Right cardiac atrium (tissue), 5 donors: ENCODE measurements at regions not wholly inside any gene's neighbourhood (a gene's known extent, or its start where the extent isn't known, plus 50 kb on each side); places are given as distances from the start of the nearest gene placed in this dataset.

Experiments used
- ATAC-seq, 2 donors: fragments of 200-7000 bp; cut with Tn5 transposase; one replicate each; pipeline versions ENCODE4 v1.8.0 to v1.9.1; 2020; ENCODE audit warnings: moderate library complexity in 2 of 2, mild to moderate bottlenecking in 1 of 2
- DNase-seq, 3 donors: peaks; one replicate each; pipeline ENCODE4 v3.0.0-alpha.2; 2020
- H3K27ac ChIP-seq: one replicate; pipeline ENCODE4 v1.5.1; 2013; ENCODE audit warnings: mild to moderate bottlenecking, low read length, control low read depth, moderate library complexity
- H3K27me3 ChIP-seq: one replicate; pipeline ENCODE4 v1.6.1; 2013; ENCODE audit not compliant: control insufficient read depth, insufficient read depth
- H3K4me1 ChIP-seq: one replicate; pipeline ENCODE4 v1.6.1; 2013; ENCODE audit warnings: low read length; ENCODE audit not compliant: control insufficient read depth, insufficient read depth
- H3K4me3 ChIP-seq: one replicate; pipeline ENCODE4 v1.5.1; 2013; ENCODE audit warnings: low read length, control low read depth
- H3K9me3 ChIP-seq: one replicate; pipeline ENCODE4 v1.6.1; 2013; ENCODE audit warnings: low read length; ENCODE audit not compliant: control insufficient read depth
- WGBS: extraction: QIAGEN DNeasy Blood & Tissue Kit; methylation state at CpG from one replicate; pipeline ENCODE4 v1.1.7; 2013; 5-methylcytosine and 5-hydroxymethylcytosine counted together
- intact Hi-C, 4 donors: fragments of 100-400 bp; cut with DNase I; formaldehyde crosslinking; loops; one replicate each; pipeline versions ENCODE4 v1.11.0 to v1.14.0; 2022 to 2023
- donor health status: healthy with polysubstance abuse.
- donor health status: DM: no; HTN: yes; CAD: no.
- donor health status: DM: no; HTN: no; CAD: no.
- donor health status: DM: no; HTN: yes; CAD: no; lungs with severe emphysema.
- donor health status: DM: yes; HTN: yes; CAD: no.

DNA sequence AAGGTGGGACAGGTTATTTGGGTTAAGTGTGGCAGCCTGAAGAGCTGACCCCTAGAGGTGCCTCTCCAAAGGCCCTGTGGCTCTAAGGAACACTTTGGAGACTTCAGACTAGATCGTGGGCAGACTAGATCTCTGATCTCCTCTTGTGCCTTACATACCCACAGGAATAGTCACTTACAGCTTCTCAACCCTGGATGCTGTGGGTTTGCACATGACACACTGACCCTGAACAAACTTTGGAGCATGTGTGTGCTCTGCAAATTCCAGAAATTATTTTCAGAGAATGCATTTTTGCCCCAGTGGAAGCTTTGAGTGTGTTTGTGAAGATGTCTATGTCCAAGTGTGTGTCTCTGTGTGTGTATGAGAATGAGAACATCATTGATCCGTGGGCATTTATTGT is 119.6 kb downstream of the EMX2 start:
- Histone ChIP-seq H3K27me3 (no peaks in the 10 kb centered on the region), H3K4me3 (no peak overlapping the region), H3K9me3 (no peaks in the 10 kb centered on the region), H3K4me1 (no peaks in the 10 kb centered on the region), H3K27ac (no peak overlapping the region)
- intact Hi-C loops: no loop called here
- WGBS: 73% methylated on average over 2 of the region's 2 CpGs
- ATAC-seq (no peak), DNase-seq (no peak)

DNA sequence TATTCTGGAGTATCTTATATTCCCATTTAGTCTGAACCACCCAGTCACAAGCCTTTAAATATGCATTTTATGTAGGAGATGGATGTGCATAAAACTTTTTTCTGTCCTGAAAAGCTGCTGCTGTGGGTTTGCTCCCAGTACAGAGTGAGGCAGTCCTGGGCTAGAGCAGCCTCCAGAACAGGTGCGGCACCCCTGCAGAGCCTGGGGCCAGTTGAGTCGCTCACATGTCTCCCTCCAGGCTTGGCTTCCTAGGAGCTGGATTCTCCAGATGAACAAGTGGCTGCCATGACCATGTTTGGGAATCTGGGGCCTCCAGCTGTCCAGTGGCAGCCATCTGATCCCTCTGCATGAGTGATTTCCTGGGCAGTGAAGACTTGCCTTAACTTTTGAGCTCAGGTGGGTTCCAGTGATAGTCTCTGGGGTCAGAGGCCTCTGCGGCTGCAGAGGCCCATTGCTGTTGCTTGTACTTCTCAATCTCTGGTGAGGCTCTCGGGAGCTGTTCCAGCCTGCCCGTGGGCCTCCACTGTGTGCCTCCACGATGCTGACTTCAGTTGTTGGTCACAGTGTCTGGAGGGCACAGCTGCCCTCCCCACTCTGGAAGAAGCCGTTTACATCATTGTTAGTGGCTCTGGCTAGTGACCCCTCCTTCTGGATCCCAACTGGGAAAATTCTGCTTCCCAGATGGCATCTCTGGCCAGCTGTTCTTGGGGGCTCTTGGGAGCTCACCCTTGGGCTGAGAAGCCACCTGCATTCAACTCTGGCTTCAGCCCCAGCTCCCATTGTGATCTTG is 120.4 kb downstream of the EMX2 start:
- intact Hi-C loops: no loop called here
- whole genome bisulfite sequencing: 81% methylated on average over 7 of the region's 7 CpGs
- DNase-seq (no peak), ATAC-seq (no peak)
- no peak overlapping the region for H3K4me3 ChIP-seq
- no peaks in the 10 kb centered on the region for H3K9me3 ChIP-seq
- H3K4me1 ChIP-seq: no peaks in the 10 kb centered on the region
- H3K27ac ChIP-seq: no peak overlapping the region
- H3K27me3 ChIP-seq: no peaks in the 10 kb centered on the region

GRCh38 chr10:117663750-117664149 is 121.2 kb downstream of the EMX2 start:
- H3K9me3 ChIP-seq: no peaks in the 10 kb centered on the region
- H3K27me3 ChIP-seq: no peaks in the 10 kb centered on the region
- no peaks in the 10 kb centered on the region for H3K4me1 ChIP-seq
- H3K27ac ChIP-seq: no peak overlapping the region
- no peak for ATAC-seq
- WGBS: 26% methylated on average over 2 of the region's 2 CpGs
- intact Hi-C loops: no loop called here
- DNase-seq: no peak
- no peak overlapping the region for H3K4me3 ChIP-seq

- Histone ChIP-seq H3K27me3 (no peaks in the 10 kb centered on the region), H3K4me1 (no peaks in the 10 kb centered on the region), H3K9me3 (no peaks in the 10 kb centered on the region), H3K27ac (no peak overlapping the region), H3K4me3 (no peak overlapping the region)
- no peak for DNase-seq
- intact Hi-C loops: no loop called here
- WGBS: 79% methylated on average over 5 of the region's 5 CpGs
- ATAC-seq: no peak
Measured at GRCh38 chr10:117664288-117664687, 121.7 kb downstream of the EMX2 start.

GRCh38 chr10:117666166-117666565 is 123.6 kb downstream of the EMX2 start:
- intact Hi-C loops: no loop called here
- no peak for ATAC-seq

DNA sequence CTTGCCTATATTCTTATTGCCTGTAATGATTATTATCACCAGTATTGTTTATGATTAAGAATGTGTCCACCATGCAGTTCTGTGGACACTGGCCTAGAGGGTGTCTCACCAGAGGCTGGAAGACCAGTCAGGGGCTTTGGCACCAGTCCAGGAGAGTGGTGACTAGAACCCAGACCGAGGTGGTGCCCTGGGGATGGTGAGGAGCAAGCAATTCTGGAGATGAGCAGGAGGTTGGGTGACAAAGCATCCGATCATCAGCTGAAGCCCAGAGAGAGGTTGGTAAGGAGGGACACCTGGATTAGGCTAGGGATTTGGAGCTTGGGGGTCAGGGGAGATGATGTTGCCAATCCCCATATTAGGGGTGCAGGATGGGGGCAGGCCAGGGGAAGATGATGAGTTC is 124.4 kb downstream of the EMX2 start:
- no peaks in the 10 kb centered on the region for H3K4me1 ChIP-seq
- no peak for ATAC-seq
- 81% methylated on average over 2 of the region's 2 CpGs for WGBS
- intact Hi-C loops: no loop called here
- no peaks in the 10 kb centered on the region for H3K27me3 ChIP-seq
- H3K4me3 ChIP-seq: no peak overlapping the region
- H3K9me3 ChIP-seq: no peaks in the 10 kb centered on the region
- no peak overlapping the region for H3K27ac ChIP-seq
- no peak for DNase-seq

More at GRCh38 chr10:117666166-117666565, 123.6 kb downstream of the EMX2 start:
- Histone ChIP-seq H3K27me3 (no peaks in the 10 kb centered on the region), H3K4me3 (no peak overlapping the region), H3K27ac (no peak overlapping the region), H3K9me3 (no peaks in the 10 kb centered on the region), H3K4me1 (no peaks in the 10 kb centered on the region)
- 31% methylated on average over 5 of the region's 5 CpGs for WGBS
- DNase-seq: no peak

DNA sequence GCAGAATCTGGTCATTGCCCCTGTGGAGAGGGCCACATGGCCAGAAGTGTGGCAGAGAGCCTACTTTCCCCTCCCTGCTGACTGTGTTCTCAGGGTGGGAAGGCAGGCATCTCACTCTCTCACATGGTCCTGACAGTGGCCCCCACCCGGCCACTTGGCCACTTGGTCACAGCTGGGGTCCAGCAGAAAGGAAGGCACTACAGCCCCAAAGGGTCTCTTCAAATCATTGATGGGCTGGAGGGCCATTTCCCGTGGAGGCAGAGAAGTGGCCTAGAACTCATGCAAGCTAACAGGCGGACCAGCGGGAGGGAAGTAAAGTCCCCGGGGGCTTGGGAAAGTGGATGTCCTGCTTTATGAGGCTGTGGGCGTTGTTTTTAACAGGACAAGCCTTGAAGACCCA is 125.3 kb downstream of the EMX2 start:
- DNase-seq (no peak), ATAC-seq (no peak)
- Histone ChIP-seq H3K4me3 (no peak overlapping the region), H3K4me1 (no peaks in the 10 kb centered on the region), H3K27me3 (no peaks in the 10 kb centered on the region), H3K27ac (no peak overlapping the region), H3K9me3 (no peaks in the 10 kb centered on the region)
- WGBS: 88% methylated on average over 6 of the region's 6 CpGs
- intact Hi-C loops: no loop called here

GRCh38 chr10:117668327-117669008 is 125.9 kb downstream of the EMX2 start:
- no peaks in the 10 kb centered on the region for H3K9me3 ChIP-seq
- 67% methylated on average over 2 of the region's 2 CpGs for WGBS
- intact Hi-C loops: no loop called here
- no peak overlapping the region for H3K4me3 ChIP-seq
- no peak overlapping the region for H3K27ac ChIP-seq
- H3K4me1 ChIP-seq: no peaks in the 10 kb centered on the region
- no peaks in the 10 kb centered on the region for H3K27me3 ChIP-seq
- no peak for DNase-seq
- no peak for ATAC-seq

DNA sequence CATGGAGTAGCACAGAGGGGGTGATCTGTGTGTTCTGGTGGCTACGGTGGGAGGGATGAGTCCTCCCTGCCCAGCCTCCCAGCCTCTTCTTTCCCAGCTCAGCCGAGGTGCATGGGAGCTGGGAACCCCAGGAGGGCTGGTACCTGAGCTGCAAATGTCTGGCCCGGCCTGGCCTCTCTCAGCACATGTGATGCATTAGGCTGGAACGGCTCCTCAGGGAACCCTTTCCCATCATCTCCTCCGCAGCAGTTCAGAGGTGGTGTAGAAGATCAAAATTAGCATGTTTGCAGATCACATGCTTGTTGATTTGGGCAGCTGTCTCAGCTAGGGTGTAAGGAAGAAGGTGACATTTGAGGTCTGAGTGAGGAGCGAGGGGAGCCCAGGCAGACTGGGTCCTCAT is 126.6 kb downstream of the EMX2 start:
- Histone ChIP-seq H3K27me3 (no peaks in the 10 kb centered on the region), H3K4me3 (no peak overlapping the region), H3K4me1 (no peaks in the 10 kb centered on the region), H3K27ac (no peak overlapping the region), H3K9me3 (no peaks in the 10 kb centered on the region)
- WGBS: 82% methylated on average over 6 of the region's 6 CpGs
- DNase-seq: no peak
- no peak for ATAC-seq
- intact Hi-C loops: no loop called here

DNA sequence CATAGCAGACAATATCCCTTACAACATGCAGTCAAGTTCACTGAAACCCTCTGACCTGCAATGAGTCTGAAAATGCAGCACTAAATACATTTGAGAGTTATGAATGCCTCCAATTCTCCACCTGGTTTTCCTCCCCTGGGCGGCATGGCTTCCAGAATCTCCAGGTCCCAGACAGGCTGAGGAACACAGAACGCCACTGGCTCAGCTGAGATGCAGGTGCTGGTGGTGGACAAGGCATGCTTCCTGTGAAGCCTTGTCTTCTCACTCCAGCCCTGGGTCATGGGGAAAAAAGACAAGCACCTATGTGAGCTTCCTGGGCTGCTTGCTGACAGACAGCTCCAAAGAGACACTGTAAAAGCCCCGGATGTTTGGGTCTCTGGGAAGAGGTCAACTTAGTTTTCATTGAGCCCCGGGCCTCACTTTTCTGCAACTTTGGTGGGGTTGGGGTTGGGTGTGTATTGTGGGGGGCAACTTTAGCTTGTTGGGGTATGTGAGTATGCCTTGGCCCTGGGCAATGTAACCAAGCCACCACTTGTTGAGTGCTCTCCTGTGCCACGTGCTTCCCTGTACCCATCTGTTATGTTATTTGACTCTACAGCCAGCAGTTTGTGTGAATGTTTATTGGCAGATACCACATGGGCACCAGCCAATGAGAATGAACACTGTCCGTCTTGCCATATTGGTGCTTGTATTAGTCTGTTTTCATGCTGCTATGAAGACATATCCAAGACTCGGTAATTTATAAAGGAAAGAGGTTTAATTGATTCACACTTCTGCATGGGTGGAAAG is 127.8 kb downstream of the EMX2 start:
- Histone ChIP-seq H3K9me3 (no peaks in the 10 kb centered on the region), H3K4me3 (no peak overlapping the region), H3K4me1 (no peaks in the 10 kb centered on the region), H3K27me3 (no peaks in the 10 kb centered on the region), H3K27ac (no peak overlapping the region)
- ATAC-seq (no peak), DNase-seq (no peak)
- intact Hi-C loops: no loop called here
- 84% methylated on average over 7 of the region's 7 CpGs for WGBS
